ENCODE measurements at regions not wholly inside any gene's neighbourhood (a gene's known extent, or its start where the extent isn't known, plus 50 kb on each side); places are given as distances from the start of the nearest gene placed in this dataset.

- no peak for TF ChIP-seq CTCF (IDR thresholded peaks at IDR 0.05; ENCODE audit: low read length)
- TF ChIP-seq EZH2 (optimal IDR thresholded peaks at IDR 0.05; ENCODE audit: low read depth, low read length) = no peak
These were observed 296.1 kb upstream of the SYT1 start for GRCh38 chr12:78568321-78569020.
